Uterus (tissue), 3 donors: ENCODE measurements at regions not wholly inside any gene's neighbourhood (a gene's known extent, or its start where the extent isn't known, plus 50 kb on each side); places are given as distances from the start of the nearest gene placed in this dataset.

ENCODE experiments used
- DNase-seq, 2 donors: peaks; one replicate each; pipeline ENCODE4 v3.0.0-alpha.2; 2019 to 2020
- H3K27ac ChIP-seq, 2 donors: fragments of 200-600 bp; sonication (generic); 1 replicate in 1 of 2; 2 replicates in 1 of 2; pipeline ENCODE4 v1.5.1; 2016 to 2018
- H3K27me3 ChIP-seq, 2 donors: fragments of 200-600 bp; sonication (generic); one replicate each; pipeline ENCODE4 v1.5.1; 2018 to 2019; ENCODE audit warnings: control low read depth in 1 of 2
- H3K36me3 ChIP-seq, 2 donors: fragments of 200-600 bp; sonication (generic); one replicate each; pipeline ENCODE4 v1.5.1; 2019; ENCODE audit warnings: control low read depth in 1 of 2
- H3K4me1 ChIP-seq, 2 donors: fragments of 200-600 bp; sonication (generic); one replicate each; pipeline ENCODE4 v1.5.1; 2018 to 2019; ENCODE audit warnings: control low read depth in 1 of 2
- H3K4me3 ChIP-seq, 2 donors: fragments of 200-600 bp; sonication (generic); 1 replicate in 1 of 2; 2 replicates in 1 of 2; pipeline ENCODE4 v1.5.1; 2018 to 2019; ENCODE audit warnings: mild to moderate bottlenecking in 1 of 2
- H3K9me3 ChIP-seq, 2 donors: fragments of 200-600 bp; sonication (generic); one replicate each; pipeline ENCODE4 v1.5.1; 2019; ENCODE audit warnings: control low read depth in 1 of 2
- CTCF ChIP-seq, 4 experiments: fragments of 200-600 bp in 2 of 4; fragments of 450-650 bp in 2 of 4; sonication (generic) in 2 of 4; IDR thresholded peaks; one replicate each; pipeline ENCODE4 v1.5.1; 2016 to 2019; ENCODE audit warnings: antibody characterized with exemption in 4 of 4, mild to moderate bottlenecking in 2 of 4, moderate library complexity in 1 of 4
- POLR2A ChIP-seq, 2 donors: fragments of 450-650 bp; IDR thresholded peaks; one replicate each; pipeline ENCODE4 v1.6.1; 2016; ENCODE audit warnings: antibody characterized with exemption in 2 of 2, mild to moderate bottlenecking in 1 of 2, moderate library complexity in 1 of 2
- intact Hi-C: fragments of 100-400 bp; cut with DNase I; formaldehyde crosslinking; loops from one replicate; pipeline ENCODE4 v1.15.1; 2023; ENCODE audit warnings: low total_unique reads
- donor health status: DM: yes; HTN: yes; CAD: no.

GRCh38 chr5:106417163-106417562 is 1253.6 kb downstream of the EFNA5 start:
- Histone ChIP-seq H3K36me3 (no peaks in the 10 kb centered on the region), H3K4me3 (no peak overlapping the region), H3K4me1 (no peaks in the 10 kb centered on the region), H3K27me3 (no peaks in the 10 kb centered on the region), H3K27ac (no peak overlapping the region), H3K9me3 (no peaks in the 10 kb centered on the region)
- no peak for TF ChIP-seq CTCF (IDR thresholded peaks at IDR 0.05)
- TF ChIP-seq POLR2A (IDR thresholded peaks at IDR 0.05), result no peak
- no peak for DNase-seq
- intact Hi-C loops, result no loop called here

GRCh38 chr5:106415541-106415940 is 1255.2 kb downstream of the EFNA5 start:
- no peak for TF ChIP-seq POLR2A (IDR thresholded peaks at IDR 0.05)
- no peak for TF ChIP-seq CTCF (IDR thresholded peaks at IDR 0.05)
- intact Hi-C loops, result no loop called here
- Histone ChIP-seq H3K4me3 (no peak overlapping the region), H3K36me3 (no peaks in the 10 kb centered on the region), H3K27me3 (no peaks in the 10 kb centered on the region), H3K27ac (no peak overlapping the region), H3K4me1 (no peaks in the 10 kb centered on the region), H3K9me3 (no peaks in the 10 kb centered on the region)
- DNase-seq, result no peak

GRCh38 chr5:106414342-106414741 is 1256.4 kb downstream of the EFNA5 start:
- no peak for DNase-seq
- Histone ChIP-seq H3K4me3 (no peak overlapping the region), H3K27ac (no peak overlapping the region), H3K36me3 (no peaks in the 10 kb centered on the region), H3K9me3 (no peaks in the 10 kb centered on the region), H3K4me1 (no peaks in the 10 kb centered on the region), H3K27me3 (no peaks in the 10 kb centered on the region)
- TF ChIP-seq POLR2A (IDR thresholded peaks at IDR 0.05) (no peak), CTCF (IDR thresholded peaks at IDR 0.05) (no peak)
- intact Hi-C loops, result no loop called here

GRCh38 chr5:106412606-106413005 is 1258.1 kb downstream of the EFNA5 start:
- intact Hi-C loops, result no loop called here
- TF ChIP-seq CTCF (IDR thresholded peaks at IDR 0.05) (no peak), POLR2A (IDR thresholded peaks at IDR 0.05) (no peak)
- Histone ChIP-seq H3K36me3 (no peaks in the 10 kb centered on the region), H3K27ac (no peak overlapping the region), H3K27me3 (no peaks in the 10 kb centered on the region), H3K4me1 (no peaks in the 10 kb centered on the region), H3K9me3 (no peaks in the 10 kb centered on the region), H3K4me3 (no peak overlapping the region)
- no peak for DNase-seq

- intact Hi-C loops, result no loop called here
Observed at GRCh38 chr5:106408570-106408969, 1262.2 kb downstream of the EFNA5 start.

More at GRCh38 chr5:106408570-106408969, 1262.2 kb downstream of the EFNA5 start:
- no peaks in the 10 kb centered on the region for H3K27me3 ChIP-seq
- H3K27ac ChIP-seq, result no peak overlapping the region
- no peaks in the 10 kb centered on the region for H3K9me3 ChIP-seq
- no peak for DNase-seq
- H3K4me3 ChIP-seq, result no peak overlapping the region
- TF ChIP-seq CTCF (IDR thresholded peaks at IDR 0.05) (no peak), POLR2A (IDR thresholded peaks at IDR 0.05) (no peak)
- no peaks in the 10 kb centered on the region for H3K36me3 ChIP-seq
- H3K4me1 ChIP-seq, result no peaks in the 10 kb centered on the region
